GM18861 (cell line): ENCODE measurements at regions not wholly inside any gene's neighbourhood (a gene's known extent, or its start where the extent isn't known, plus 50 kb on each side); places are given as distances from the start of the nearest gene placed in this dataset.

Experiments used
- ATAC-seq: cut with Tn5 transposase; IDR thresholded peaks from one replicate; pipeline ENCODE4 v1.9.1; 2021; ENCODE audit not compliant: unreplicated experiment

- no peak for ATAC-seq
Observed at GRCh38 chr6:139823099-139823807, 448.8 kb upstream of the CITED2 start.

GRCh38 chr6:139821676-139822223, 447.3 kb upstream of the CITED2 start:
- no peak for ATAC-seq

GRCh38 chr6:139820210-139820609, 445.8 kb upstream of the CITED2 start:
- no peak for ATAC-seq

- ATAC-seq, result no peak
Observed at GRCh38 chr6:139819776-139820175, 445.3 kb upstream of the CITED2 start.

GRCh38 chr6:139812939-139813338, 438.5 kb upstream of the CITED2 start:
- no peak for ATAC-seq

- no peak for ATAC-seq
Observed at GRCh38 chr6:139801571-139802321, 427.3 kb upstream of the CITED2 start.

GRCh38 chr6:139800837-139801236, 426.4 kb upstream of the CITED2 start:
- ATAC-seq, result peak; percentile 78

GRCh38 chr6:139790527-139790926, 416.1 kb upstream of the CITED2 start:
- ATAC-seq, result no peak

- no peak for ATAC-seq
Observed at GRCh38 chr6:139784222-139784769, 409.8 kb upstream of the CITED2 start.

GRCh38 chr6:139779988-139780774, 405.7 kb upstream of the CITED2 start:
- no peak for ATAC-seq

GRCh38 chr6:139778688-139779087, 404.2 kb upstream of the CITED2 start:
- no peak for ATAC-seq

- ATAC-seq, result no peak
Observed at GRCh38 chr6:139778106-139778505, 403.7 kb upstream of the CITED2 start.

GRCh38 chr6:139777202-139777970, 402.9 kb upstream of the CITED2 start:
- ATAC-seq, result no peak

GRCh38 chr6:139776041-139776440, 401.6 kb upstream of the CITED2 start:
- no peak for ATAC-seq

- no peak for ATAC-seq
Observed at GRCh38 chr6:139768196-139768595, 393.7 kb upstream of the CITED2 start.

GRCh38 chr6:139766796-139767195, 392.3 kb upstream of the CITED2 start:
- ATAC-seq, result no peak

GRCh38 chr6:139765825-139766285, 391.4 kb upstream of the CITED2 start:
- no peak for ATAC-seq

- ATAC-seq, result peak; percentile 84
Observed at GRCh38 chr6:139764498-139764986, 390.1 kb upstream of the CITED2 start.

- ATAC-seq, result no peak
Observed at GRCh38 chr6:139763468-139764210, 389.2 kb upstream of the CITED2 start.
